ENCODE measurements at regions not wholly inside any gene's neighbourhood (a gene's known extent, or its start where the extent isn't known, plus 50 kb on each side); places are given as distances from the start of the nearest gene placed in this dataset.
"Not testable (repeated sequence)": the region's sequence is repeated elsewhere in the genome, so short reads cannot be mapped to it uniquely, and the experiment has no call there.

DNA sequence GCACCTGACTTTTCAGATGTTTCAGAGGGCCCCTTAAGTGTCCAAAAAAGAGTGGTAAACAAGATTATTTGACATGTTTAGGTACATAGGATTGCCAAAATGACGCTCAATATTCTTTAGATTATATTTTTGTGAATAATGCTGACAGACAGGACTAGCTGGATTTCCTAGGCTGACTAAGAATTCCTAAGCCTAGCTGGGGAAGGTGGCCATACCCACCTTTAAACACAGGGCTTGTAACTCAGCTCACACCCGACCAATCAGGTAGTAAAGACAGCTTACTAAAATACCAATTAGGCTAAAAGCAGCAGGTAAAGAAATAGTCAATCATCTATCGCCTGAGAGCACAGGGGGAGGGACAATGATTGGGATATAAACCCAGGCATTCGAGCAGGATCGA lies 99.0 kb upstream of the GPR6 start:
- TF ChIP-seq CTCF, POLR2AphosphoS5 (IDR thresholded peaks at IDR 0.05): not testable (repeated sequence)
